ENCODE measurements at regions not wholly inside any gene's neighbourhood (a gene's known extent, or its start where the extent isn't known, plus 50 kb on each side); places are given as distances from the start of the nearest gene placed in this dataset.

DNA sequence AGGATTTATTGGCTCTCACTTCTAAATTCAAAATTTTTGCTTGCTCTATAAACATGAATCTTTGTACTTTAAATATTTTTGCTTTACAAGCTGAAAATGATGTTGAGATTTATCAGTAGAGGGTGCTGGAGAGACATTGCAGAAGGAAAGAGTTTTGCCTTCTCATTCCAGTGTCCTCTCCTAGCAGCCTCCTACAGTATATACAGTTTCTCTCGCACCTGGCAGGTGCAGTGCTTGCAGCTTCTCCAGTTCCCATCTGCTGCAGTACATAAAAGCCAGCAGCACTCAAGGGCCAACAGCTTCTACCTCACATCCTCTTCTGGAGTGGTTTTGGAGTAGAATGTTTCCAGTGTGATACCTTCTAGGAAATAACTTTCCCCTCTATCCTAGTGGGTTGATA lies 601.8 kb upstream of the ATXN7L3B start:
- no peak overlapping the region for H2BK15ac ChIP-seq (ENCODE audit: low read length)
- no peak overlapping the region for H3K4ac ChIP-seq (replicated peaks; ENCODE audit: insufficient read length, low read depth, low read length)
- no peak overlapping the region for H3K4me3 ChIP-seq (ENCODE audit: extremely low read depth in 1 of 4, insufficient read depth in 2 of 4, low read depth in 3 of 4, low read length in 4 of 4)
- TF ChIP-seq RNF2 (IDR thresholded peaks at IDR 0.05; ENCODE audit: borderline replicate concordance, low read depth, low read length, missing control alignments, poor library complexity, severe bottlenecking) (no peak), TEAD4 (IDR thresholded peaks at IDR 0.05; ENCODE audit: low read depth, low read length) (no peak), RAD21 (IDR thresholded peaks at IDR 0.05 in 1 of 2, conservative IDR thresholded peaks at IDR 0.05 in 1 of 2; ENCODE audit: low read depth in 2 of 2, low read length in 2 of 2) (peak; percentile 65 to 68)
- TF ChIP-seq, protein P1, sequence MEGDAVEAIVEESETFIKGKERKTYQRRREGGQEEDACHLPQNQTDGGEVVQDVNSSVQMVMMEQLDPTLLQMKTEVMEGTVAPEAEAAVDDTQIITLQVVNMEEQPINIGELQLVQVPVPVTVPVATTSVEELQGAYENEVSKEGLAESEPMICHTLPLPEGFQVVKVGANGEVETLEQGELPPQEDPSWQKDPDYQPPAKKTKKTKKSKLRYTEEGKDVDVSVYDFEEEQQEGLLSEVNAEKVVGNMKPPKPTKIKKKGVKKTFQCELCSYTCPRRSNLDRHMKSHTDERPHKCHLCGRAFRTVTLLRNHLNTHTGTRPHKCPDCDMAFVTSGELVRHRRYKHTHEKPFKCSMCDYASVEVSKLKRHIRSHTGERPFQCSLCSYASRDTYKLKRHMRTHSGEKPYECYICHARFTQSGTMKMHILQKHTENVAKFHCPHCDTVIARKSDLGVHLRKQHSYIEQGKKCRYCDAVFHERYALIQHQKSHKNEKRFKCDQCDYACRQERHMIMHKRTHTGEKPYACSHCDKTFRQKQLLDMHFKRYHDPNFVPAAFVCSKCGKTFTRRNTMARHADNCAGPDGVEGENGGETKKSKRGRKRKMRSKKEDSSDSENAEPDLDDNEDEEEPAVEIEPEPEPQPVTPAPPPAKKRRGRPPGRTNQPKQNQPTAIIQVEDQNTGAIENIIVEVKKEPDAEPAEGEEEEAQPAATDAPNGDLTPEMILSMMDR (IDR thresholded peaks at IDR 0.05; ENCODE audit: control extremely low read depth in 1 of 3, insufficient read depth in 1 of 3, low read depth in 1 of 3, low read length in 3 of 3) = peak in 2 of 3 experiments; percentile 24 to 38; a peak in 2 of 4 replicates
- TF ChIP-seq, protein P2, sequence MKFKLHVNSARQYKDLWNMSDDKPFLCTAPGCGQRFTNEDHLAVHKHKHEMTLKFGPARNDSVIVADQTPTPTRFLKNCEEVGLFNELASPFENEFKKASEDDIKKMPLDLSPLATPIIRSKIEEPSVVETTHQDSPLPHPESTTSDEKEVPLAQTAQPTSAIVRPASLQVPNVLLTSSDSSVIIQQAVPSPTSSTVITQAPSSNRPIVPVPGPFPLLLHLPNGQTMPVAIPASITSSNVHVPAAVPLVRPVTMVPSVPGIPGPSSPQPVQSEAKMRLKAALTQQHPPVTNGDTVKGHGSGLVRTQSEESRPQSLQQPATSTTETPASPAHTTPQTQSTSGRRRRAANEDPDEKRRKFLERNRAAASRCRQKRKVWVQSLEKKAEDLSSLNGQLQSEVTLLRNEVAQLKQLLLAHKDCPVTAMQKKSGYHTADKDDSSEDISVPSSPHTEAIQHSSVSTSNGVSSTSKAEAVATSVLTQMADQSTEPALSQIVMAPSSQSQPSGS (IDR thresholded peaks at IDR 0.05; ENCODE audit: low read length) = no peak
- POLR2A ChIA-PET (ENCODE audit: partially characterized antibody) = no interaction called here
- peak in 1 of 2 experiments; percentile 2 for DNase-seq (ENCODE audit: low read depth in 1 of 2, low spot score in 2 of 2)
- H3K79me2 ChIP-seq (ENCODE audit: control insufficient read depth in 1 of 2, insufficient read depth in 2 of 2, low read length in 2 of 2) = no peaks in the 10 kb centered on the region
- H2AK5ac ChIP-seq (ENCODE audit: low read depth, low read length) = no peak overlapping the region
- no peak overlapping the region for H3K9ac ChIP-seq (replicated peaks in 1 of 4; ENCODE audit: extremely low read depth in 1 of 4, low read depth in 3 of 4, low read length in 3 of 4)
- H2BK5ac ChIP-seq (ENCODE audit: low read depth, low read length) = no peak overlapping the region
- no peak overlapping the region for H2AFZ ChIP-seq (ENCODE audit: low read length)
- no peak overlapping the region for H3K56ac ChIP-seq (replicated peaks; ENCODE audit: insufficient read length, low read depth, low read length)
- no peaks in the 10 kb centered on the region for H3K23me2 ChIP-seq (ENCODE audit: low read depth, low read length)
- no peak overlapping the region for H3K4me2 ChIP-seq (ENCODE audit: insufficient read depth in 1 of 2, low read depth in 2 of 2, low read length in 2 of 2)
- no peak overlapping the region for H4K91ac ChIP-seq (replicated peaks; ENCODE audit: insufficient read length, low read length)
- no peaks in the 10 kb centered on the region for H3K79me1 ChIP-seq (ENCODE audit: low read depth, low read length)
- no peak overlapping the region for H3K18ac ChIP-seq (ENCODE audit: extremely low read depth, low read length)
- no peak overlapping the region for H2BK120ac ChIP-seq (replicated peaks; ENCODE audit: low read depth, low read length)
- H3K27me3 ChIP-seq (replicated peaks in 1 of 4; ENCODE audit: control insufficient read depth in 3 of 4, extremely low read depth in 1 of 4, insufficient read depth in 3 of 4, low read length in 3 of 4) = no peaks in the 10 kb centered on the region
- H4K8ac ChIP-seq (ENCODE audit: extremely low read depth, insufficient read depth, low read length) = no peak overlapping the region
- no peak overlapping the region for H4K5ac ChIP-seq (ENCODE audit: insufficient read length, low read depth, low read length)
- FAIRE-seq = peak; percentile 13
- CTCF ChIA-PET (ENCODE audit: partially characterized antibody) = interaction anchor here (0.6 to 1.9 kb wide), 15 partner anchors 12 to 621 kb away, joined by 3 to 8 read pairs (median 4); no protein-coding TSS in a partner anchor
- H3K4me1 ChIP-seq (replicated peaks in 1 of 4; ENCODE audit: control insufficient read depth in 3 of 4, insufficient read depth in 4 of 4, low read length in 3 of 4) = no peaks in the 10 kb centered on the region
- no peaks in the 10 kb centered on the region for H3K36me3 ChIP-seq (ENCODE audit: control insufficient read depth in 2 of 4, insufficient read depth in 4 of 4, low read length in 3 of 4)
- H2BK12ac ChIP-seq (ENCODE audit: low read depth, low read length) = no peak overlapping the region
- WGBS, 2 experiments (ENCODE audit: extremely low coverage in 1 of 2, insufficient coverage in 1 of 2, insufficient read length in 1 of 2, insufficient replicate concordance in 2 of 2, low coverage in 1 of 2, low lambda C conversion rate in 2 of 2, missing lambda C conversion rate in 1 of 2) = 81% methylated on average over 1 of the region's 1 CpG; no CpG with 5 or more reads in 1 of the 2 experiments
- H3K27ac ChIP-seq (ENCODE audit: low read depth, low read length) = no peak overlapping the region
- H3K9me3 ChIP-seq (ENCODE audit: insufficient read depth in 2 of 2, low read depth in 1 of 2, low read length in 1 of 2) = no peaks in the 10 kb centered on the region
- H4K20me1 ChIP-seq (replicated peaks in 1 of 2; ENCODE audit: control insufficient read depth in 1 of 2, insufficient read depth in 2 of 2, low read length in 2 of 2) = no peaks in the 10 kb centered on the region
- H2BK20ac ChIP-seq (ENCODE audit: low read length) = no peak overlapping the region
- H3K14ac ChIP-seq (ENCODE audit: insufficient read length) = no peak overlapping the region
- H3K23ac ChIP-seq (ENCODE audit: insufficient read length) = no peak overlapping the region

All from H1 (cell line).